ENCODE measurements at regions not wholly inside any gene's neighbourhood (a gene's known extent, or its start where the extent isn't known, plus 50 kb on each side); places are given as distances from the start of the nearest gene placed in this dataset.

- WGBS, 2 donors, result 79% methylated on average over 19 of the region's 19 CpGs
- no peak overlapping the region for H3K27ac ChIP-seq
- ATAC-seq (no peak), DNase-seq (no peak)
- TF ChIP-seq CTCF (IDR thresholded peaks at IDR 0.05), result no peak
- no peaks in the 10 kb centered on the region for H3K4me1 ChIP-seq
- no peaks in the 10 kb centered on the region for H3K27me3 ChIP-seq
- intact Hi-C loops (cut with DNase I), result no loop called here
- H3K4me3 ChIP-seq, result no peak overlapping the region
- no peaks in the 10 kb centered on the region for H3K36me3 ChIP-seq
- H3K9me3 ChIP-seq, result peaks cover 0 to 3% (median 0%) of the 10 kb centered on the region in 11 donors
Measured at GRCh38 chr4:13143222-13144070, 340.7 kb downstream of the RAB28 start.

GRCh38 chr4:13142726-13143125, 341.4 kb downstream of the RAB28 start:
- intact Hi-C loops (cut with DNase I), result no loop called here
- ATAC-seq (no peak), DNase-seq (no peak)
- 86 to 90% methylated on average over 4 of the region's 4 CpGs for WGBS, 2 donors
- Histone ChIP-seq H3K4me3 (no peak overlapping the region), H3K27me3 (no peaks in the 10 kb centered on the region), H3K27ac (no peak overlapping the region), H3K4me1 (no peaks in the 10 kb centered on the region), H3K9me3 (peaks cover 0 to 3% (median 0%) of the 10 kb centered on the region in 11 donors), H3K36me3 (no peaks in the 10 kb centered on the region)
- TF ChIP-seq CTCF (IDR thresholded peaks at IDR 0.05), result no peak

GRCh38 chr4:13142191-13142590, 341.9 kb downstream of the RAB28 start:
- Histone ChIP-seq H3K4me1 (no peaks in the 10 kb centered on the region), H3K4me3 (no peak overlapping the region), H3K27me3 (no peaks in the 10 kb centered on the region), H3K36me3 (no peaks in the 10 kb centered on the region), H3K27ac (no peak overlapping the region), H3K9me3 (peaks cover 0 to 3% (median 0%) of the 10 kb centered on the region in 11 donors)
- DNase-seq, result no peak
- 47 to 83% methylated on average over 1 of the region's 1 CpG for WGBS, 2 donors
- TF ChIP-seq CTCF (IDR thresholded peaks at IDR 0.05), result no peak
- intact Hi-C loops (cut with DNase I), result no loop called here
- no peak for ATAC-seq

GRCh38 chr4:13137390-13137789, 346.8 kb downstream of the RAB28 start:
- peak in 2 of 8 donors; percentile 16 to 28 for ATAC-seq
- intact Hi-C loops (cut with DNase I), result no loop called here
- whole genome bisulfite sequencing, 2 donors, result 70 to 75% methylated on average over 2 of the region's 2 CpGs

More at GRCh38 chr4:13137390-13137789, 346.8 kb downstream of the RAB28 start:
- no peaks in the 10 kb centered on the region for H3K4me1 ChIP-seq
- H3K4me3 ChIP-seq, result no peak overlapping the region
- no peak overlapping the region for H3K27ac ChIP-seq
- H3K36me3 ChIP-seq, result no peaks in the 10 kb centered on the region
- no peak for DNase-seq
- H3K27me3 ChIP-seq, result no peaks in the 10 kb centered on the region
- H3K9me3 ChIP-seq, result peaks cover 0 to 4% (median 0%) of the 10 kb centered on the region in 11 donors
- TF ChIP-seq CTCF (IDR thresholded peaks at IDR 0.05), result no peak
